ENCODE measurements at regions not wholly inside any gene's neighbourhood (a gene's known extent, or its start where the extent isn't known, plus 50 kb on each side); places are given as distances from the start of the nearest gene placed in this dataset.

DNA sequence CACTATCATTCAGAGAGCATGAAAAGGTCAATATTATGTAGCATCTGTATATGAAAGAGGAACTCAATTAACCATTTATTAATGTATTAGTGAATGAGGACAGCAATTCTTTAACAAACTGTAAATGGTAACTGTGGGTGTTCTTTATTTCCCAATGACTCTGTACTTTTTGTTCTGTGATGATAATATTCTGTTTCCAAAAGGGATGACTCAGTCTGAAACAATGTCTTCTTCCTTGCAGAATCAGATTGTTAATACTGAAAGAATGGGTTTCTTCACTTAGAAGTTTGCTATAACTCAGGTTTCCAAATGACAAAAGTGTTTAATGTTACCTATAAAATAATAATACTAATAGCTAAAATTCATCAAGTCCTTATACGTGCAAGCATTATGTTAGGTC lies 1518.7 kb upstream of the WWC1 start:
- Histone ChIP-seq H3K4me2 (ENCODE audit: low read depth, low read length, poor library complexity, severe bottlenecking) (no peak overlapping the region), H3K27me3 (ENCODE audit: low read length) (no peaks in the 10 kb centered on the region)
- TF ChIP-seq EZH2phosphoT487 (conservative IDR thresholded peaks at IDR 0.05; ENCODE audit: low read length), result no peak
- TF ChIP-seq, protein P1, sequence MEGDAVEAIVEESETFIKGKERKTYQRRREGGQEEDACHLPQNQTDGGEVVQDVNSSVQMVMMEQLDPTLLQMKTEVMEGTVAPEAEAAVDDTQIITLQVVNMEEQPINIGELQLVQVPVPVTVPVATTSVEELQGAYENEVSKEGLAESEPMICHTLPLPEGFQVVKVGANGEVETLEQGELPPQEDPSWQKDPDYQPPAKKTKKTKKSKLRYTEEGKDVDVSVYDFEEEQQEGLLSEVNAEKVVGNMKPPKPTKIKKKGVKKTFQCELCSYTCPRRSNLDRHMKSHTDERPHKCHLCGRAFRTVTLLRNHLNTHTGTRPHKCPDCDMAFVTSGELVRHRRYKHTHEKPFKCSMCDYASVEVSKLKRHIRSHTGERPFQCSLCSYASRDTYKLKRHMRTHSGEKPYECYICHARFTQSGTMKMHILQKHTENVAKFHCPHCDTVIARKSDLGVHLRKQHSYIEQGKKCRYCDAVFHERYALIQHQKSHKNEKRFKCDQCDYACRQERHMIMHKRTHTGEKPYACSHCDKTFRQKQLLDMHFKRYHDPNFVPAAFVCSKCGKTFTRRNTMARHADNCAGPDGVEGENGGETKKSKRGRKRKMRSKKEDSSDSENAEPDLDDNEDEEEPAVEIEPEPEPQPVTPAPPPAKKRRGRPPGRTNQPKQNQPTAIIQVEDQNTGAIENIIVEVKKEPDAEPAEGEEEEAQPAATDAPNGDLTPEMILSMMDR (IDR thresholded peaks at IDR 0.05; ENCODE audit: insufficient read depth, low read length, poor library complexity, severe bottlenecking), result no peak

DNA sequence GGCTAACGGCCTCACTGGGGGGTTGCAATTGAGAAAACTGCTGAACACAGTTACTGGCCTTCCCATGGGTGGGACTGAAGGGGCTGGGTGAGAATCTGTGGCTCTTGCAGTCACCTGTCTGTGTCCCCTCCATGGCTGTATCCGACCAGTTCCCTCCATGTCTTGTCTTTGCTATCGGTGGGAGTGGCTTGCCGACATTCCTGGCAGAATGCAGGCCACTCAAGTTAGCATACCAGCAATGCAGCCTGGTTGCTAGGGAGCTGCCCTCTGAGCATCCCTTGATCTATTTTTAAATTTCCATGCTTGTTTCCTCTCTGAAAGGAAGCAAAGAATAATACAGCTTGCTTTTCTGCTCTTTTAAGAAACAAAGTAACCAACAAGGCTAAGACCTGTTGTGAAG lies 1509.7 kb upstream of the WWC1 start:
- Histone ChIP-seq H3K27ac (ENCODE audit: low read depth, low read length) (no peak overlapping the region), H3K36me3 (ENCODE audit: low read length) (no peaks in the 10 kb centered on the region), H2AFZ (ENCODE audit: low read depth, low read length, severe bottlenecking) (no peak overlapping the region), H3K4me2 (ENCODE audit: low read depth, low read length, poor library complexity, severe bottlenecking) (no peak overlapping the region), H3K9ac (ENCODE audit: low read length) (no peak overlapping the region), H3K4me3 (ENCODE audit: insufficient read depth, low read length, poor library complexity, severe bottlenecking) (no peak overlapping the region), H3K27me3 (ENCODE audit: low read length) (no peaks in the 10 kb centered on the region), H3K9me2 (replicated peaks; ENCODE audit: insufficient read depth, low read length) (no peaks in the 10 kb centered on the region), H4K20me1 (ENCODE audit: low read depth, low read length) (no peaks in the 10 kb centered on the region), H3F3A (ENCODE audit: insufficient read depth) (no peaks in the 10 kb centered on the region), H3K9me3 (ENCODE audit: insufficient read depth, low read length) (no peaks in the 10 kb centered on the region), H3K79me2 (ENCODE audit: insufficient read depth, low read length) (no peaks in the 10 kb centered on the region)
- TF ChIP-seq EZH2phosphoT487 (conservative IDR thresholded peaks at IDR 0.05; ENCODE audit: low read length), result no peak
- TF ChIP-seq, protein P1 (IDR thresholded peaks at IDR 0.05; ENCODE audit: insufficient read depth, low read length, poor library complexity, severe bottlenecking), result no peak

More for the DNA sequence above, 1518.7 kb upstream of the WWC1 start:
- H3K9me3 ChIP-seq (ENCODE audit: insufficient read depth, low read length), result no peaks in the 10 kb centered on the region
- H3K9ac ChIP-seq (ENCODE audit: low read length), result no peak overlapping the region
- H3K9me2 ChIP-seq (replicated peaks; ENCODE audit: insufficient read depth, low read length), result no peaks in the 10 kb centered on the region
- no peaks in the 10 kb centered on the region for H3K79me2 ChIP-seq (ENCODE audit: insufficient read depth, low read length)
- H3K36me3 ChIP-seq (ENCODE audit: low read length), result no peaks in the 10 kb centered on the region
- no peaks in the 10 kb centered on the region for H4K20me1 ChIP-seq (ENCODE audit: low read depth, low read length)
- H2AFZ ChIP-seq (ENCODE audit: low read depth, low read length, severe bottlenecking), result no peak overlapping the region
- no peaks in the 10 kb centered on the region for H3F3A ChIP-seq (ENCODE audit: insufficient read depth)
- H3K27ac ChIP-seq (ENCODE audit: low read depth, low read length), result no peak overlapping the region
- H3K4me3 ChIP-seq (ENCODE audit: insufficient read depth, low read length, poor library complexity, severe bottlenecking), result no peak overlapping the region

DNA sequence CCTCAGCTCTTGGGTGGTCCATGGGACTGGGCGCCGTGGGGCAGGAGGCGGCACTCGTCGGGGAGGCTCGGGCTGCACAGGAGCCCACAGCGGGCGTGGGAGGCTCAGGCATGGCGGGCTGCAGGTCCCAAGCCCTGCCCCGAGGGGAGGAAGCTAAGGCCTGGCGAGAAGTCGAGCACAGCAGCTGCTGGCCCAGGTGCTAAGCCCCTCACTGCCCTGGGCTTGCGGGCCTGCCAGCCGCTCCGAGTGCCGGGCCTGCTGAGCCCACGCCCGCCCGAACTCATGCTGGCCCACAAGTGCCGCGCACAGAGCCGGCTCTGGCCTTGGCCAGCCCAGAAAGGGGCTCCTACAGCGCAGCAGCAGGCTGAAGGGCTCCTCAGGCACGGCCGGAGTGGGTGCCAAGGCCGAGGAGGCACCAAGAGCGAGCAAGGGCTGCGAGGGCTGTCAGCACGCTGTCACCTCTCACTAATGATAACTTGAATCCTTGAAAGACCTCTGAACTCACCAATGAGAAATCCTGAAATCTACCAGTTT lies 1506.8 kb upstream of the WWC1 start:
- Histone ChIP-seq H3K79me2 (ENCODE audit: insufficient read depth, low read length) (no peaks in the 10 kb centered on the region), H3K4me3 (ENCODE audit: insufficient read depth, low read length, poor library complexity, severe bottlenecking) (no peak overlapping the region), H3K27ac (ENCODE audit: low read depth, low read length) (no peak overlapping the region), H3K36me3 (ENCODE audit: low read length) (no peaks in the 10 kb centered on the region), H3K4me2 (ENCODE audit: low read depth, low read length, poor library complexity, severe bottlenecking) (no peak overlapping the region), H2AFZ (ENCODE audit: low read depth, low read length, severe bottlenecking) (no peak overlapping the region), H3K9ac (ENCODE audit: low read length) (no peak overlapping the region), H3F3A (ENCODE audit: insufficient read depth) (no peaks in the 10 kb centered on the region), H4K20me1 (ENCODE audit: low read depth, low read length) (no peaks in the 10 kb centered on the region), H3K9me2 (replicated peaks; ENCODE audit: insufficient read depth, low read length) (no peaks in the 10 kb centered on the region), H3K9me3 (ENCODE audit: insufficient read depth, low read length) (no peaks in the 10 kb centered on the region), H3K27me3 (ENCODE audit: low read length) (no peaks in the 10 kb centered on the region)
- TF ChIP-seq, protein P1 (IDR thresholded peaks at IDR 0.05; ENCODE audit: insufficient read depth, low read length, poor library complexity, severe bottlenecking), result no peak
- TF ChIP-seq EZH2phosphoT487 (conservative IDR thresholded peaks at IDR 0.05; ENCODE audit: low read length), result no peak

Measured in SU-DHL-6 (cell line).